OCI-LY7 (cell line): ENCODE measurements at regions not wholly inside any gene's neighbourhood (a gene's known extent, or its start where the extent isn't known, plus 50 kb on each side); places are given as distances from the start of the nearest gene placed in this dataset.

ENCODE experiments used
- BruUV-seq: library from RNA; stranded (reverse); fragments of 400-500 nt; replicated peaks from 2 replicates; lab custom pipeline; 2021; lab: Mats Ljungman, UMichigan
- CTCF ChIA-PET: fragments of 300-600 bp; sonication (Branson Sonifier 250); formaldehyde crosslinking; loops from one replicate; lab custom pipeline; 2022; ENCODE audit warnings: antibody characterized with exemption; ENCODE audit not compliant: unreplicated experiment; lab: Charles Lee
- POLR2A ChIA-PET: fragments of 300-600 bp; sonication (Branson Sonifier 250); formaldehyde crosslinking; loops from one replicate; lab custom pipeline; 2022; ENCODE audit warnings: antibody characterized with exemption; lab: Charles Lee
- DNase-seq: peaks from one replicate; pipeline ENCODE4 v3.0.0-alpha.2; 2015; ENCODE audit warnings: low spot score
- H2AFZ ChIP-seq: fragments of 200-600 bp; sonication (generic), shearing (Covaris generic); 2 replicates; pipeline ENCODE4 v1.6.1; 2014; ENCODE audit warnings: mild to moderate bottlenecking, antibody characterized with exemption, low read length, moderate library complexity
- H3K27ac ChIP-seq: fragments of 200-600 bp; sonication (generic); 2 replicates; pipeline ENCODE4 v1.5.1; 2014; ENCODE audit warnings: mixed run types, low read depth, mild to moderate bottlenecking, moderate library complexity, low read length, inconsistent platforms; ENCODE audit not compliant: poor library complexity, severe bottlenecking
- H3K36me3 ChIP-seq: fragments of 200-600 bp; sonication (generic); 2 replicates; pipeline ENCODE4 v1.6.1; 2014; ENCODE audit warnings: mild to moderate bottlenecking, antibody characterized with exemption, low read length, moderate library complexity, mixed read lengths; ENCODE audit not compliant: insufficient read depth
- H3K4me1 ChIP-seq: fragments of 200-600 bp; sonication (generic); 2 replicates; pipeline ENCODE4 v1.5.1; 2014; ENCODE audit warnings: mild to moderate bottlenecking, low read length; ENCODE audit not compliant: insufficient read depth, poor library complexity, severe bottlenecking
- H3K4me2 ChIP-seq: fragments of 200-600 bp; sonication (generic); 2 replicates; pipeline ENCODE4 v1.6.1; 2014; ENCODE audit warnings: mild to moderate bottlenecking, low read length
- H3K4me3 ChIP-seq: fragments of 200-600 bp; sonication (generic); 2 replicates; pipeline ENCODE4 v1.5.1; 2014; ENCODE audit warnings: mild to moderate bottlenecking, low read depth, low read length; ENCODE audit not compliant: poor library complexity, severe bottlenecking
- H3K79me2 ChIP-seq: fragments of 200-600 bp; sonication (generic); 2 replicates; pipeline ENCODE4 v1.6.1; 2016; ENCODE audit warnings: low read depth, mild to moderate bottlenecking, low read length, moderate library complexity, mixed read lengths; ENCODE audit not compliant: insufficient read depth
- H3K9me2 ChIP-seq: fragments of 200-600 bp; sonication (generic); 2 replicates; pipeline ENCODE4 v1.6.1; 2016; ENCODE audit warnings: mild to moderate bottlenecking, low read length, mixed read lengths; ENCODE audit not compliant: insufficient read depth
- H3K9me3 ChIP-seq: fragments of 200-600 bp; sonication (generic); 2 replicates; pipeline ENCODE4 v1.6.1; 2014; ENCODE audit warnings: mild to moderate bottlenecking, mixed run types, low read length, mixed read lengths
- H4K20me1 ChIP-seq: fragments of 200-600 bp; sonication (generic); 2 replicates; pipeline ENCODE4 v1.6.1; 2014; ENCODE audit warnings: mild to moderate bottlenecking, antibody characterized with exemption, low read length, moderate library complexity, mixed read lengths; ENCODE audit not compliant: insufficient read depth
- EZH2phosphoT487 ChIP-seq: fragments of 200-600 bp; sonication (generic); IDR thresholded peaks from 2 replicates; pipeline ENCODE4 v1.6.1; 2018; ENCODE audit warnings: low read depth, borderline replicate concordance, mild to moderate bottlenecking, mixed run types, antibody characterized with exemption, low read length, moderate library complexity, mixed read lengths
- intact Hi-C: fragments of 100-400 bp; cut with micrococcal nuclease; formaldehyde crosslinking; loops from one replicate; pipeline ENCODE4 v1.10.0; 2022; ENCODE audit not compliant: unreplicated experiment
- TF ChIP-seq, protein P1 (sequence below): fragments of 200-600 bp; sonication (generic); conservative IDR thresholded peaks from 2 replicates; pipeline ENCODE4 v1.5.1; 2014; ENCODE audit warnings: mild to moderate bottlenecking, antibody characterized with exemption, low read length, moderate library complexity, mixed read lengths

DNA sequence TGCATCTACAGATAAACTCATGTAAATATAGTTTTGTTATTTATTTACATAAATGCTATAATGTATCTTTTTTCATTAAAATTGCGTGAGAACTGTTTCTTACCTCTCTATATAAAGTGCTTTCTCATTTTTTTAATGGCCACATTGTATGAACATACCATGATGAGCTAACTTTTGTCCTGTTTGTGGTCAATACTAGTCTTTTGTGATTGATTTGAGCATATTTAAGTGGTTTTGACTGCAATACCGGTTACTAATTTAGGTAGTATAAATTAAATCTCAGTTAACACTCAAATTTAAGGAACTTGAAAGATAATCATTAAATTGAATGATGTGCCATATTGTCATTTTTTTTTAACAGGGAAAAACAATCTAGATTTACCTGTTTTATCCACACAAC is 108.2 kb downstream of the HAUS1 start:
- TF ChIP-seq, protein P1, sequence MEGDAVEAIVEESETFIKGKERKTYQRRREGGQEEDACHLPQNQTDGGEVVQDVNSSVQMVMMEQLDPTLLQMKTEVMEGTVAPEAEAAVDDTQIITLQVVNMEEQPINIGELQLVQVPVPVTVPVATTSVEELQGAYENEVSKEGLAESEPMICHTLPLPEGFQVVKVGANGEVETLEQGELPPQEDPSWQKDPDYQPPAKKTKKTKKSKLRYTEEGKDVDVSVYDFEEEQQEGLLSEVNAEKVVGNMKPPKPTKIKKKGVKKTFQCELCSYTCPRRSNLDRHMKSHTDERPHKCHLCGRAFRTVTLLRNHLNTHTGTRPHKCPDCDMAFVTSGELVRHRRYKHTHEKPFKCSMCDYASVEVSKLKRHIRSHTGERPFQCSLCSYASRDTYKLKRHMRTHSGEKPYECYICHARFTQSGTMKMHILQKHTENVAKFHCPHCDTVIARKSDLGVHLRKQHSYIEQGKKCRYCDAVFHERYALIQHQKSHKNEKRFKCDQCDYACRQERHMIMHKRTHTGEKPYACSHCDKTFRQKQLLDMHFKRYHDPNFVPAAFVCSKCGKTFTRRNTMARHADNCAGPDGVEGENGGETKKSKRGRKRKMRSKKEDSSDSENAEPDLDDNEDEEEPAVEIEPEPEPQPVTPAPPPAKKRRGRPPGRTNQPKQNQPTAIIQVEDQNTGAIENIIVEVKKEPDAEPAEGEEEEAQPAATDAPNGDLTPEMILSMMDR = no peak
- no peak for TF ChIP-seq EZH2phosphoT487
- peaks cover 14% of the 10 kb centered on the region for H3K4me1 ChIP-seq
- intact Hi-C loops = no loop called here
- no peak overlapping the region for H3K4me3 ChIP-seq
- CTCF ChIA-PET = no interaction called here
- no peaks in the 10 kb centered on the region; the same call in 1 of the 2 replicates for H4K20me1 ChIP-seq
- H3K27ac ChIP-seq = no peak overlapping the region
- DNase-seq = no peak
- H3K4me2 ChIP-seq = peak overlapping the region; percentile 44; the same call in 1 of the 2 replicates
- no peaks in the 10 kb centered on the region for H3K9me2 ChIP-seq
- peaks cover 45% of the 10 kb centered on the region for H3K79me2 ChIP-seq
- BruUV-seq = no TSS peak
- no peaks in the 10 kb centered on the region for H3K9me3 ChIP-seq
- peaks cover 16% of the 10 kb centered on the region for H3K36me3 ChIP-seq
- no peak overlapping the region for H2AFZ ChIP-seq
- POLR2A ChIA-PET = interaction anchor here (0.6 to 0.7 kb wide), 2 partner anchors 14 to 31 kb away, joined by 3 to 4 read pairs; no protein-coding TSS in a partner anchor

GRCh38 chr18:46213295-46213694 is 109.1 kb downstream of the HAUS1 start:
- CTCF ChIA-PET = no interaction called here
- H3K4me2 ChIP-seq = no peak overlapping the region
- intact Hi-C loops = no loop called here
- POLR2A ChIA-PET = no interaction called here
- H3K4me1 ChIP-seq = peaks cover 14% of the 10 kb centered on the region
- H3K36me3 ChIP-seq = peaks cover 18% of the 10 kb centered on the region
- H3K4me3 ChIP-seq = no peak overlapping the region
- no peaks in the 10 kb centered on the region; the same call in 1 of the 2 replicates for H4K20me1 ChIP-seq
- H2AFZ ChIP-seq = no peak overlapping the region
- H3K79me2 ChIP-seq = peaks cover 45% of the 10 kb centered on the region
- H3K9me2 ChIP-seq = no peaks in the 10 kb centered on the region
- peak; percentile 4 for DNase-seq
- TF ChIP-seq, protein P1 = peak; percentile 66
- no peak for TF ChIP-seq EZH2phosphoT487
- no peaks in the 10 kb centered on the region for H3K9me3 ChIP-seq
- no TSS peak for BruUV-seq
- no peak overlapping the region for H3K27ac ChIP-seq

DNA sequence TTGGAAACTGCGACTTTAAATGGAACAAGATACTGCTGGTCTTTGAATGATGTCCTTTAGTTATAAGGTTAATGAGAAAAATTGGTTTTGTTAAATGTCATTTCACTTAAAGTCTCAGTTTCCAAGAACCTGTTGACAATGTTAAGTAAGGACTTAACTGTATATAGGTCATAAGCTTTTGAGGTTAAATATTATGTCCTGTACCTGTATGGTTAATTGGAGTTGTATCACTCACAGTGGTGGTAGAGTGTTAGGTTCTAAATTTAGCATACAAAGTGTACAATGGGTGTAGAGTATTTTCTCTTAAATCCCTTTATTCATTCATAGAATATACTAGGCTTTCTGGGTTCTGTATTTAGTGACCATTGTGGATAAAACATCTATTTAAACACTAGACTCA is 110.2 kb downstream of the HAUS1 start:
- Histone ChIP-seq H3K9me3 (no peaks in the 10 kb centered on the region), H3K4me2 (no peak overlapping the region), H3K9me2 (no peaks in the 10 kb centered on the region), H3K27ac (no peak overlapping the region), H3K79me2 (peaks cover 48% of the 10 kb centered on the region), H4K20me1 (no peaks in the 10 kb centered on the region; the same call in 1 of the 2 replicates), H3K36me3 (peaks cover 27% of the 10 kb centered on the region), H3K4me3 (no peak overlapping the region), H2AFZ (no peak overlapping the region), H3K4me1 (peaks cover 14% of the 10 kb centered on the region)
- TF ChIP-seq, protein P1 = no peak
- TF ChIP-seq EZH2phosphoT487 = no peak
- no peak for DNase-seq
- POLR2A ChIA-PET = interaction anchor here (0.6 kb wide), 1 partner anchor 20 kb away, joined by 3 read pairs; no protein-coding TSS in a partner anchor
- no TSS peak for BruUV-seq
- intact Hi-C loops = no loop called here
- CTCF ChIA-PET = no interaction called here
